HCT116 (cell line): ENCODE measurements at regions not wholly inside any gene's neighbourhood (a gene's known extent, or its start where the extent isn't known, plus 50 kb on each side); places are given as distances from the start of the nearest gene placed in this dataset.

ENCODE experiments used
- ATAC-seq: fragments of 200-7000 bp; cut with Tn5 transposase; 2 replicates; pipeline ENCODE4 v1.9.1; 2020; ENCODE audit warnings: mild to moderate bottlenecking, moderate library complexity
- BruUV-seq: library from RNA; stranded (reverse); fragments of 400-500 nt; replicated peaks from 2 replicates; lab custom pipeline; 2021; lab: Mats Ljungman, UMichigan
- CTCF ChIA-PET: fragments of 300-600 bp; sonication (Branson Sonifier 250); formaldehyde crosslinking; loops from one replicate; lab custom pipeline; 2021; ENCODE audit warnings: antibody characterized with exemption; lab: Charles Lee
- POLR2A ChIA-PET: fragments of 300-600, 350-600 bp; sonication (Branson Sonifier 250); formaldehyde crosslinking; loops from one replicate; lab custom pipeline; 2021; ENCODE audit warnings: antibody characterized with exemption; lab: Charles Lee
- RAD21 ChIA-PET, 2 experiments: fragments of 300-600 bp; sonication (Branson Sonifier 250); formaldehyde crosslinking; loops; one replicate each; lab custom pipeline; 2023; ENCODE audit warnings: low total read pairs in 2 of 2; ENCODE audit not compliant: uncharacterized antibody in 2 of 2, unreplicated experiment in 2 of 2, low non-redundant PET in 1 of 2; lab: Charles Lee
- DNase-seq: peaks from one replicate; pipeline ENCODE4 v3.0.0-alpha.2; 2010; ENCODE audit warnings: low read depth, low spot score
- H2AFZ ChIP-seq: fragments of 200-600 bp; shearing (Covaris generic), sonication (generic); 2 replicates; pipeline ENCODE4 v1.6.1; 2017; ENCODE audit warnings: low read depth, mixed run types, mixed read lengths, antibody characterized with exemption, low read length; ENCODE audit not compliant: poor library complexity, severe bottlenecking
- H3K27ac ChIP-seq: 2 replicates; pipeline ENCODE4 v1.5.1; 2012; ENCODE audit warnings: low read depth, low read length
- H3K27me3 ChIP-seq: fragments of 200-600 bp; sonication (generic); 2 replicates; pipeline ENCODE4 v1.6.1; 2016; ENCODE audit warnings: mixed run types, low read length, mixed read lengths; ENCODE audit not compliant: insufficient read depth
- H3K36me3 ChIP-seq, 2 experiments: fragments of 200-500 bp in 1 of 2; fragments of 200-600 bp in 1 of 2; sonication (Bioruptor generic) in 1 of 2; sonication (generic) in 1 of 2; 2 replicates each; pipeline versions ENCODE4 v1.5.1 to v1.6.1; 2014 to 2016; ENCODE audit warnings: low read length in 2 of 2, inconsistent platforms in 1 of 2, mixed read lengths in 1 of 2, mixed run types in 1 of 2; ENCODE audit not compliant: insufficient read depth in 2 of 2, control insufficient read depth in 1 of 2
- H3K4me1 ChIP-seq, 2 experiments: fragments of 200-600 bp in 1 of 2; sonication (generic) in 1 of 2; 2 replicates each; pipeline versions ENCODE4 v1.5.1 to v1.6.1; 2012 to 2017; ENCODE audit warnings: low read length in 2 of 2, inconsistent platforms in 1 of 2, mild to moderate bottlenecking in 1 of 2, mixed read lengths in 1 of 2, mixed run types in 1 of 2, moderate library complexity in 1 of 2; ENCODE audit not compliant: insufficient read depth in 2 of 2, control insufficient read depth in 1 of 2
- H3K4me2 ChIP-seq: fragments of 200-600 bp; sonication (generic); 2 replicates; pipeline ENCODE4 v1.6.1; 2017; ENCODE audit warnings: mixed run types, low read length, mixed read lengths
- H3K4me3 ChIP-seq, 2 experiments: fragments of 200-600 bp in 1 of 2; sonication (generic) in 1 of 2; replicated peaks in 1 of 2; 2 replicates each; pipeline ENCODE4 v1.5.1; 2011 to 2016; ENCODE audit warnings: low read length in 2 of 2, control low read depth in 1 of 2, low read depth in 1 of 2, mild to moderate bottlenecking in 1 of 2, mixed read lengths in 1 of 2, mixed run types in 1 of 2
- H3K79me2 ChIP-seq: fragments of 200-600 bp; sonication (generic); 2 replicates; pipeline ENCODE4 v1.6.1; 2017; ENCODE audit warnings: mild to moderate bottlenecking, mixed run types, low read length, moderate library complexity, mixed read lengths; ENCODE audit not compliant: insufficient read depth
- H3K9ac ChIP-seq: fragments of 200-600 bp; sonication (generic); 2 replicates; pipeline ENCODE4 v1.6.1; 2016; ENCODE audit warnings: low read length, mixed read lengths
- H3K9me2 ChIP-seq: fragments of 200-600 bp; sonication (generic), shearing (Covaris generic); 2 replicates; pipeline ENCODE4 v1.6.1; 2017; ENCODE audit warnings: mixed run types, mild to moderate bottlenecking, moderate library complexity; ENCODE audit not compliant: insufficient read depth
- H3K9me3 ChIP-seq, 2 experiments: fragments of 200-500 bp in 1 of 2; fragments of 200-600 bp in 1 of 2; sonication (Bioruptor generic) in 1 of 2; sonication (generic) in 1 of 2; 2 replicates each; pipeline ENCODE4 v1.6.1; 2014 to 2017; ENCODE audit warnings: low read length in 2 of 2, mixed read lengths in 2 of 2, inconsistent platforms in 1 of 2, low read depth in 1 of 2, mild to moderate bottlenecking in 1 of 2, mixed run types in 1 of 2, moderate library complexity in 1 of 2; ENCODE audit not compliant: control insufficient read depth in 1 of 2, insufficient read depth in 1 of 2
- H4K20me1 ChIP-seq: fragments of 200-600 bp; sonication (generic), shearing (Covaris generic); 2 replicates; pipeline ENCODE4 v1.6.1; 2017; ENCODE audit warnings: mixed run types, mild to moderate bottlenecking, moderate library complexity; ENCODE audit not compliant: insufficient read depth
- CBX3 ChIP-seq: IDR thresholded peaks from 2 replicates; pipeline ENCODE4 v1.6.1; 2012; ENCODE audit warnings: low read depth
- CEBPB ChIP-seq: IDR thresholded peaks from 2 replicates; pipeline ENCODE4 v1.6.1; 2012; ENCODE audit warnings: low read depth
- CTCF ChIP-seq, 3 experiments: fragments of 200-600 bp in 1 of 3; sonication (generic) in 1 of 3; IDR thresholded peaks in 2 of 3; conservative IDR thresholded peaks in 1 of 3; 2 replicates each; pipeline ENCODE4 v1.5.1; 2012 to 2017; ENCODE audit warnings: low read depth in 2 of 3, low read length in 2 of 3, antibody characterized with exemption in 1 of 3, borderline replicate concordance in 1 of 3, control low read depth in 1 of 3, mild to moderate bottlenecking in 1 of 3, mixed read lengths in 1 of 3, mixed run types in 1 of 3, moderate library complexity in 1 of 3; ENCODE audit not compliant: insufficient read depth in 1 of 3
- EGR1 ChIP-seq: IDR thresholded peaks from 2 replicates; pipeline ENCODE4 v1.6.1; 2012; ENCODE audit warnings: low read depth
- ELF1 ChIP-seq: IDR thresholded peaks from 2 replicates; pipeline ENCODE4 v1.6.1; 2012; ENCODE audit warnings: low read depth, borderline replicate concordance
- EZH2 ChIP-seq: fragments of 200-600 bp; sonication (generic); IDR thresholded peaks from 2 replicates; pipeline ENCODE4 v1.6.1; 2017; ENCODE audit warnings: antibody characterized with exemption, mixed run types
- EZH2phosphoT487 ChIP-seq: fragments of 200-600 bp; IDR thresholded peaks from 2 replicates; pipeline ENCODE4 v1.6.1; 2018; ENCODE audit warnings: antibody characterized with exemption, borderline replicate concordance
- FOSL1 ChIP-seq: IDR thresholded peaks from 2 replicates; pipeline ENCODE4 v1.6.1; 2012; ENCODE audit warnings: low read depth
- JUND ChIP-seq: IDR thresholded peaks from 2 replicates; pipeline ENCODE4 v1.6.1; 2012
- POLR2A ChIP-seq: IDR thresholded peaks from 2 replicates; pipeline ENCODE4 v1.7.0; 2011; ENCODE audit warnings: borderline replicate concordance; ENCODE audit not compliant: insufficient read depth, insufficient read length; ENCODE audit errors: extremely low read depth
- POLR2AphosphoS5 ChIP-seq: IDR thresholded peaks from 2 replicates; pipeline ENCODE4 v1.6.1; 2011; ENCODE audit warnings: mild to moderate bottlenecking, low read depth, low read length, moderate library complexity
- RAD21 ChIP-seq: IDR thresholded peaks from 2 replicates; pipeline ENCODE4 v1.6.1; 2012; ENCODE audit warnings: low read depth, mild to moderate bottlenecking
- SIN3A ChIP-seq: IDR thresholded peaks from 2 replicates; pipeline ENCODE4 v1.6.1; 2012; ENCODE audit warnings: low read depth
- SP1 ChIP-seq: IDR thresholded peaks from 2 replicates; pipeline ENCODE4 v1.6.1; 2012; ENCODE audit warnings: low read depth
- SRF ChIP-seq: IDR thresholded peaks from 2 replicates; pipeline ENCODE4 v1.6.1; 2012; ENCODE audit warnings: low read depth
- TCF7L2 ChIP-seq: IDR thresholded peaks from 2 replicates; pipeline ENCODE4 v1.7.0; 2011; ENCODE audit warnings: borderline replicate concordance, inconsistent platforms; ENCODE audit not compliant: insufficient read depth, insufficient read length; ENCODE audit errors: extremely low read depth
- YY1 ChIP-seq: IDR thresholded peaks from 2 replicates; pipeline ENCODE4 v1.6.1; 2011; ENCODE audit warnings: low read length, low read depth, moderate library complexity, mild to moderate bottlenecking; ENCODE audit not compliant: insufficient replicate concordance; ENCODE audit errors: extremely low read depth
- ZFX ChIP-seq: fragments of 450-650 bp; IDR thresholded peaks from 2 replicates; pipeline ENCODE4 v1.6.1; 2017
- intact Hi-C: fragments of 100-400 bp; cut with micrococcal nuclease; formaldehyde crosslinking; loops from 2 replicates; pipeline ENCODE4 v1.10.0; 2022
- TF ChIP-seq, protein P1 (sequence below): IDR thresholded peaks from 2 replicates; pipeline ENCODE4 v1.6.1; 2012
- TF ChIP-seq, protein P2 (sequence below): IDR thresholded peaks from 2 replicates; pipeline ENCODE4 v1.6.1; 2011; ENCODE audit warnings: mild to moderate bottlenecking, low read length, moderate library complexity; ENCODE audit not compliant: insufficient replicate concordance; ENCODE audit errors: extremely low read depth

DNA sequence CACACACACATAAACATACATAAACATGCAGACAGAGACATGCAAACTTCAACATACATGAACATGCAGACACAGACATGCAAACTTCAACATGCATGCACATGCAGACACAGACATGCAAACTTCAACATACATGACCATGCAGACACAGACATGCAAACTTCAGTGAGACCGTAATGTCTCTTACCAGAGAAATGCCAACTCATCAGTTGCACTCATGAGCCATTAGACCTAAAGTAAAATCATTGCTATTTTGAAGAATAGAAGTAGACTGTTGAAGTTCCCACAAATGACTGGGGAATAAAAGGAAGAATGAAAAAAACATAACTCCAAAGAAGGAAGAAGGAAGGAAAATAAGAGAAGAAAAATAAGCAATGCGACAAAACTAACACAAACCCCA lies 1044.0 kb upstream of the TMEM132C start:
- DNase-seq (no peak), ATAC-seq (no peak)
- H3K4me3 ChIP-seq, result no peak overlapping the region
- intact Hi-C loops, result no loop called here
- H3K27me3 ChIP-seq, result no peaks in the 10 kb centered on the region
- ChIA-PET CTCF (no interaction called here), POLR2A (no interaction called here), RAD21 (no interaction called here)
- no TSS peak for BruUV-seq
- no peaks in the 10 kb centered on the region for H3K79me2 ChIP-seq
- no peaks in the 10 kb centered on the region for H3K9me2 ChIP-seq
- H3K9me3 ChIP-seq, result no peaks in the 10 kb centered on the region
- no peak overlapping the region for H2AFZ ChIP-seq
- H3K36me3 ChIP-seq, result no peaks in the 10 kb centered on the region
- H3K4me1 ChIP-seq, result no peaks in the 10 kb centered on the region
- no peak overlapping the region for H3K4me2 ChIP-seq
- H3K27ac ChIP-seq, result no peak overlapping the region
- TF ChIP-seq EZH2 (no peak), ELF1 (no peak), SP1 (no peak), SRF (no peak), CTCF (IDR thresholded peaks at IDR 0.05 in 2 of 3, conservative IDR thresholded peaks at IDR 0.05 in 1 of 3; ENCODE audit: borderline replicate concordance in 1 of 3, insufficient read depth in 1 of 3, low read depth in 2 of 3, low read length in 2 of 3) (no peak), EGR1 (no peak), EZH2phosphoT487 (no peak), CEBPB (no peak), FOSL1 (no peak), POLR2A (no peak), JUND (no peak), YY1 (no peak), CBX3 (no peak), SIN3A (no peak), POLR2AphosphoS5 (no peak), ZFX (no peak), RAD21 (no peak), TCF7L2 (no peak)
- TF ChIP-seq, protein P1, sequence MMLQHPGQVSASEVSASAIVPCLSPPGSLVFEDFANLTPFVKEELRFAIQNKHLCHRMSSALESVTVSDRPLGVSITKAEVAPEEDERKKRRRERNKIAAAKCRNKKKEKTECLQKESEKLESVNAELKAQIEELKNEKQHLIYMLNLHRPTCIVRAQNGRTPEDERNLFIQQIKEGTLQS, result no peak
- TF ChIP-seq, protein P2, sequence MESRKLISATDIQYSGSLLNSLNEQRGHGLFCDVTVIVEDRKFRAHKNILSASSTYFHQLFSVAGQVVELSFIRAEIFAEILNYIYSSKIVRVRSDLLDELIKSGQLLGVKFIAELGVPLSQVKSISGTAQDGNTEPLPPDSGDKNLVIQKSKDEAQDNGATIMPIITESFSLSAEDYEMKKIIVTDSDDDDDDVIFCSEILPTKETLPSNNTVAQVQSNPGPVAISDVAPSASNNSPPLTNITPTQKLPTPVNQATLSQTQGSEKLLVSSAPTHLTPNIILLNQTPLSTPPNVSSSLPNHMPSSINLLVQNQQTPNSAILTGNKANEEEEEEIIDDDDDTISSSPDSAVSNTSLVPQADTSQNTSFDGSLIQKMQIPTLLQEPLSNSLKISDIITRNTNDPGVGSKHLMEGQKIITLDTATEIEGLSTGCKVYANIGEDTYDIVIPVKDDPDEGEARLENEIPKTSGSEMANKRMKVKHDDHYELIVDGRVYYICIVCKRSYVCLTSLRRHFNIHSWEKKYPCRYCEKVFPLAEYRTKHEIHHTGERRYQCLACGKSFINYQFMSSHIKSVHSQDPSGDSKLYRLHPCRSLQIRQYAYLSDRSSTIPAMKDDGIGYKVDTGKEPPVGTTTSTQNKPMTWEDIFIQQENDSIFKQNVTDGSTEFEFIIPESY, result no peak
- H3K9ac ChIP-seq, result no peak overlapping the region
- no peaks in the 10 kb centered on the region for H4K20me1 ChIP-seq
